ENCODE measurements at regions not wholly inside any gene's neighbourhood (a gene's known extent, or its start where the extent isn't known, plus 50 kb on each side); places are given as distances from the start of the nearest gene placed in this dataset.

- TF ChIP-seq POLR2A (IDR thresholded peaks at IDR 0.05) (no peak), CTCF (IDR thresholded peaks at IDR 0.05) (no peak)
These were observed 442.5 kb downstream of the CNTN6 start for GRCh38 chr3:1535361-1535760.

Data from lower leg skin (tissue), 3 donors.